ENCODE measurements at regions not wholly inside any gene's neighbourhood (a gene's known extent, or its start where the extent isn't known, plus 50 kb on each side); places are given as distances from the start of the nearest gene placed in this dataset.

GRCh38 chr14:105888784-105889665 lies 362.6 kb downstream of the TMEM121 start:
- H3K27ac ChIP-seq (ENCODE audit: low read depth): no peak overlapping the region
- H3K4me1 ChIP-seq (ENCODE audit: insufficient read depth): no peaks in the 10 kb centered on the region
- no peaks in the 10 kb centered on the region for H3F3A ChIP-seq (replicated peaks; ENCODE audit: low read depth)
- no peaks in the 10 kb centered on the region for H3K79me2 ChIP-seq (replicated peaks; ENCODE audit: insufficient read depth)
- H3K9me2 ChIP-seq (ENCODE audit: insufficient read depth): no peaks in the 10 kb centered on the region
- no peaks in the 10 kb centered on the region for H3K27me3 ChIP-seq (ENCODE audit: insufficient read depth)
- H4K20me1 ChIP-seq (replicated peaks; ENCODE audit: insufficient read depth): no peaks in the 10 kb centered on the region
- Mint-ChIP-seq H3K27me3 (ENCODE audit: insufficient read depth, low read depth, poor library complexity) (peaks cover 3% of the 10 kb centered on the region), H3K4me3 (no peak overlapping the region), H3K4me1 (no peaks in the 10 kb centered on the region), H3K27ac (no peak overlapping the region), H3K36me3 (ENCODE audit: low read depth) (peaks cover 26% of the 10 kb centered on the region), H3K9me3 (peaks cover 90% of the 10 kb centered on the region)
- H2AFZ ChIP-seq: no peak overlapping the region
- no peak overlapping the region for H3K4me2 ChIP-seq
- no peak overlapping the region for H3K4me3 ChIP-seq
- TF ChIP-seq POLR2AphosphoS5 (IDR thresholded peaks at IDR 0.05; ENCODE audit: low read depth): no peak
- no peak for TF ChIP-seq CTCF (conservative IDR thresholded peaks at IDR 0.05; ENCODE audit: low read depth in 2 of 2)
- no peak for TF ChIP-seq CREB1 (CRISPR knock-in tag; IDR thresholded peaks at IDR 0.05; ENCODE audit: low read depth)
- no peak for TF ChIP-seq STAT1 (IDR thresholded peaks at IDR 0.05; ENCODE audit: unreplicated experiment)
- no peak for TF ChIP-seq ETS1 (IDR thresholded peaks at IDR 0.05)
- TF ChIP-seq EZH2phosphoT487 (IDR thresholded peaks at IDR 0.05; ENCODE audit: unreplicated experiment): no peak
- TF ChIP-seq JUNB (IDR thresholded peaks at IDR 0.05; ENCODE audit: unreplicated experiment): no peak
- TF ChIP-seq ZNF331 (CRISPR knock-in tag; IDR thresholded peaks at IDR 0.05; ENCODE audit: low read depth): no peak
- no peak for TF ChIP-seq ZNF114 (CRISPR knock-in tag; IDR thresholded peaks at IDR 0.05)
- no peak for TF ChIP-seq EZH2 (IDR thresholded peaks at IDR 0.05; ENCODE audit: low read depth, unreplicated experiment)
- TF ChIP-seq REST (IDR thresholded peaks at IDR 0.05; ENCODE audit: unreplicated experiment): no peak
- no peak for TF ChIP-seq ZNF462 (CRISPR knock-in tag; IDR thresholded peaks at IDR 0.05)
- TF ChIP-seq NANOG (IDR thresholded peaks at IDR 0.05; ENCODE audit: borderline replicate concordance): no peak
- no peaks in the 10 kb centered on the region for H3K36me3 ChIP-seq (ENCODE audit: insufficient read depth)
- DNase-seq (ENCODE audit: low spot score) (no peak), ATAC-seq (no peak)
